Mesothelial cell of epicardium (in vitro differentiated cells): ENCODE measurements at regions not wholly inside any gene's neighbourhood (a gene's known extent, or its start where the extent isn't known, plus 50 kb on each side); places are given as distances from the start of the nearest gene placed in this dataset.

ENCODE experiments used
- DNase-seq, 2 experiments: peaks; one replicate each; pipeline ENCODE4 v3.0.0; 2021; ENCODE audit warnings: low spot score in 2 of 2; ENCODE audit not compliant: unreplicated experiment in 2 of 2
- H3K27ac Mint-ChIP-seq: 2 replicates; pipeline ENCODE4 v1.8.0; 2021; ENCODE audit warnings: mixed read lengths
- H3K27me3 Mint-ChIP-seq: 2 replicates; pipeline ENCODE4 v1.8.0; 2021; ENCODE audit warnings: low read depth, mixed read lengths
- H3K36me3 Mint-ChIP-seq: 2 replicates; pipeline ENCODE4 v1.8.0; 2021; ENCODE audit warnings: mixed read lengths
- H3K4me1 Mint-ChIP-seq: 2 replicates; pipeline ENCODE4 v1.8.0; 2021; ENCODE audit warnings: mixed read lengths
- H3K4me3 Mint-ChIP-seq: 2 replicates; pipeline ENCODE4 v1.8.0; 2021; ENCODE audit warnings: mild to moderate bottlenecking, moderate library complexity, mixed read lengths
- H3K9me3 Mint-ChIP-seq: 2 replicates; pipeline ENCODE4 v1.8.0; 2021; ENCODE audit warnings: mixed read lengths
- TF ChIP-seq, protein P1 (sequence below): fragments of 200-600 bp; sonication (generic); IDR thresholded peaks from one replicate; pipeline ENCODE4 v1.5.0; 2021; ENCODE audit warnings: antibody characterized with exemption; ENCODE audit not compliant: unreplicated experiment

DNA sequence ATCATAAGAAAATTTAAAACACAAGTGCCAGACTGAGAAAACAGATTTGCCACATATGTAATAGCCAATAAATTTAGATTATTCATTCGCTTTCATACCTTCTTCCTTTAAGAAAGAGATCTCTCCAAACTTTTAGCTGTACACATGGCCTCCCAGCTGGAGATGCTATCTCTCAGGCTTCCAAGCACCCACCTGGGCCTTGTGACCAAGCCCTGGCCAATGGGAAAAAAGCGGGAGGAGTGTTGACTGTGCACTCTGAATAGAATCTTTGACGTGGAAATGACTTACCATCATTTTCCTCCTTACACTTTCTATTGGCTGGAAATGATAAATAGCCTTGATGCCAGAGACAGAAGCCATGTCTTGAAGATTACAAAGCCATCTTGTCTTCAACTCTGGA, 1106.6 kb downstream of the TBL1XR1 start:
- Mint-ChIP-seq H3K27me3 (no peaks in the 10 kb centered on the region), H3K27ac (no peak overlapping the region), H3K4me1 (peaks cover 6% of the 10 kb centered on the region), H3K36me3 (peaks cover 7% of the 10 kb centered on the region), H3K4me3 (no peak overlapping the region), H3K9me3 (peaks cover 24% of the 10 kb centered on the region)
- no peak for DNase-seq
- TF ChIP-seq, protein P1, sequence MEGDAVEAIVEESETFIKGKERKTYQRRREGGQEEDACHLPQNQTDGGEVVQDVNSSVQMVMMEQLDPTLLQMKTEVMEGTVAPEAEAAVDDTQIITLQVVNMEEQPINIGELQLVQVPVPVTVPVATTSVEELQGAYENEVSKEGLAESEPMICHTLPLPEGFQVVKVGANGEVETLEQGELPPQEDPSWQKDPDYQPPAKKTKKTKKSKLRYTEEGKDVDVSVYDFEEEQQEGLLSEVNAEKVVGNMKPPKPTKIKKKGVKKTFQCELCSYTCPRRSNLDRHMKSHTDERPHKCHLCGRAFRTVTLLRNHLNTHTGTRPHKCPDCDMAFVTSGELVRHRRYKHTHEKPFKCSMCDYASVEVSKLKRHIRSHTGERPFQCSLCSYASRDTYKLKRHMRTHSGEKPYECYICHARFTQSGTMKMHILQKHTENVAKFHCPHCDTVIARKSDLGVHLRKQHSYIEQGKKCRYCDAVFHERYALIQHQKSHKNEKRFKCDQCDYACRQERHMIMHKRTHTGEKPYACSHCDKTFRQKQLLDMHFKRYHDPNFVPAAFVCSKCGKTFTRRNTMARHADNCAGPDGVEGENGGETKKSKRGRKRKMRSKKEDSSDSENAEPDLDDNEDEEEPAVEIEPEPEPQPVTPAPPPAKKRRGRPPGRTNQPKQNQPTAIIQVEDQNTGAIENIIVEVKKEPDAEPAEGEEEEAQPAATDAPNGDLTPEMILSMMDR: no peak

DNA sequence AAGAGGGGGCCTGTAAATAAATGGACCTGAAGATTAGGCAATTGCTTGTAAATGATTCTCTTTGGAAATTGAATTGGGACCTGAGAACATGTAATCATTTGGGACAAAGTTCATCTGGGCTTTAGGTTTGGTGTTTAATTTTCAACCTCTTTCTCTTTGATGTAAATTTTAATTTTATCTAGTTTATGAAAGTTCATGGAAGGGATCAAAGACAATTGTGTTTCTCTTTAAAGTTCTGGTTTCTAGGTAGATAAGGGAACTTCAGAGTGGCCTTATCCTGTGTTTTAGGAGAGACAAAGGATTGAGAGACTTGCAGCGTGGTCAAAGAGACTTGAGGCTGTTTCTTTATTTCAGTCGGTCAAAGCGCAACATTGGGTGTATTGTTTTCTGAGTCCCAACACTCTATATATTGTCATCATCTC, 1108.3 kb downstream of the TBL1XR1 start:
- H3K4me3 Mint-ChIP-seq: no peak overlapping the region

DNA sequence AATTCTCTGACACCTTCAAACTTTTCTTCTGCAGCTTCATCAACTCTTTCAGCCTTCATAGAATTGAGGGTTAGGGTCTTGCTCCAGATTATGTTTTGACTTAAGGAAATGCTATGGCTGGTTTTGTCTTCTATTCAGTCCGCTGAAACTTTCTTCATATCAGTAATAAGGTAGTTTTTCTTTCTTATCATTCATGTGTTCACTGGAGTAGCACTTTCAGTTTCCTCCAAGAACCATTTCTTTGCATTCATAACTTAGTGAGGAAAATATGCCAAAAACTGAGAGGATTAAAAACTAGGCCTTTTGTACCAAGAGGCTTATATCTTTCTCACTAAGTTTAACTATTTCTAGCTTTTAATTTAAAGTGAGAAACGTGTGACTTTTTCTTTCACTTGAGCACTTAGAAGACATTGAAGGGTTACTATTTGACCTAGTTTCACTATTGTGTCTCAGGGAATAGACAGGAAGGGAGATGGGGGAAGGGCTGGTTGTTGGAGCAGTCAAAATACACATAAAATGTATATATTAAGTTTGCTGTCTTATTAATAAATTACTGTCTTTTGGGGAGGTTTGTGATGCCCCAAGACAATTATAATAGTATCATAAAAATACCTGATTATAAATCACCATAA, 1110.1 kb downstream of the TBL1XR1 start:
- TF ChIP-seq, protein P1: no peak
- Mint-ChIP-seq H3K4me3 (no peak overlapping the region), H3K9me3 (peaks cover 18% of the 10 kb centered on the region), H3K27ac (no peak overlapping the region), H3K36me3 (peaks cover 7% of the 10 kb centered on the region), H3K27me3 (no peaks in the 10 kb centered on the region), H3K4me1 (peaks cover 9% of the 10 kb centered on the region)
- no peak for DNase-seq

More for the DNA sequence above, 1108.3 kb downstream of the TBL1XR1 start:
- H3K36me3 Mint-ChIP-seq: peaks cover 7% of the 10 kb centered on the region
- H3K9me3 Mint-ChIP-seq: peaks cover 25% of the 10 kb centered on the region
- H3K27ac Mint-ChIP-seq: no peak overlapping the region
- no peak for DNase-seq
- TF ChIP-seq, protein P1: no peak
- peaks cover 9% of the 10 kb centered on the region for H3K4me1 Mint-ChIP-seq
- no peaks in the 10 kb centered on the region for H3K27me3 Mint-ChIP-seq

DNA sequence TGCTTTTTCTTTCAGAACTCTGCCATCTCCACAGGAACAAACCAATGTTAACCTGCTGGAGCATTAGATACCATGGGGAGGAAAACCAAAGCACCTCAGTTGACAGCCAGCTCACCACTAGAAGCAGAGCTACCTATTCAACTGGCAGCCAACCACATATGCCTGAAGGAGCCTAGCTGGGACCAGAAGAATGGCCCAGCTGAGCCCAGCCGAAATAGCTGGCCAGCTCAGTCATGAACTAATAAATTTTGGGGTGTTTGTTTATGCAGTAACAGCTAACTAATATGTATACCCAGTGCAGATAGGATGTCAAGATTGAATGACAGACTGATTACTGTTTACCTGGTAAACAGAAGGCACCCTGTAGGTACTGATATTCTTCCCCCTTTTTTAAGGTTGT, 1117.5 kb downstream of the TBL1XR1 start:
- Mint-ChIP-seq H3K36me3 (no peaks in the 10 kb centered on the region), H3K9me3 (peaks cover 9% of the 10 kb centered on the region), H3K27ac (no peak overlapping the region), H3K4me3 (no peak overlapping the region), H3K27me3 (no peaks in the 10 kb centered on the region), H3K4me1 (peaks cover 7% of the 10 kb centered on the region)
- TF ChIP-seq, protein P1: no peak
- DNase-seq: no peak

DNA sequence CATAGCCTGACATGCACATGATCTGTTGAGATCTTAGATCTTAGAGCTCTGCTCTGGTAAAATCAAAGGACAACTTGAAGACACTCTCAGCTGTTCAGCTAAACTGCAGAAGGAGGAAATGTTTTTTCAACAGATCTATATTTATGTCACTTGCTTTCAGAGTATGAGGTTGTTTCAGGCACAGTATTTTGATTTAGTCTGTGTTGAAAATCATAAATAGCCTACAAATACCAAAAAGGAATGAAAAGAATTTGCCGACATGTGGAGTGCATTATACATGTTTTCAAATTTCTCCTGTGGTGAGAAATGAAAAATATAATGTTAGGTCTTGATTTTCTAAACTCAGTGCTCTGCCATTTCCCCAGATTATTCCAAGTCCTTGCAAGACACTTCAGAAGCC, 1118.4 kb downstream of the TBL1XR1 start:
- no peaks in the 10 kb centered on the region for H3K36me3 Mint-ChIP-seq
- no peaks in the 10 kb centered on the region for H3K27me3 Mint-ChIP-seq
- H3K9me3 Mint-ChIP-seq: peaks cover 16% of the 10 kb centered on the region
- no peak overlapping the region for H3K4me3 Mint-ChIP-seq
- H3K4me1 Mint-ChIP-seq: peaks cover 4% of the 10 kb centered on the region
- TF ChIP-seq, protein P1: no peak
- H3K27ac Mint-ChIP-seq: no peak overlapping the region
- DNase-seq: no peak
